Fibroblast of skin of abdomen (primary cell): ENCODE measurements at regions not wholly inside any gene's neighbourhood (a gene's known extent, or its start where the extent isn't known, plus 50 kb on each side); places are given as distances from the start of the nearest gene placed in this dataset.
"Not testable (repeated sequence)": the region's sequence is repeated elsewhere in the genome, so short reads cannot be mapped to it uniquely, and the experiment has no call there.

Experiments
- DNase-seq: peaks from one replicate; pipeline ENCODE4 v3.0.0-alpha.2; 2013

DNA sequence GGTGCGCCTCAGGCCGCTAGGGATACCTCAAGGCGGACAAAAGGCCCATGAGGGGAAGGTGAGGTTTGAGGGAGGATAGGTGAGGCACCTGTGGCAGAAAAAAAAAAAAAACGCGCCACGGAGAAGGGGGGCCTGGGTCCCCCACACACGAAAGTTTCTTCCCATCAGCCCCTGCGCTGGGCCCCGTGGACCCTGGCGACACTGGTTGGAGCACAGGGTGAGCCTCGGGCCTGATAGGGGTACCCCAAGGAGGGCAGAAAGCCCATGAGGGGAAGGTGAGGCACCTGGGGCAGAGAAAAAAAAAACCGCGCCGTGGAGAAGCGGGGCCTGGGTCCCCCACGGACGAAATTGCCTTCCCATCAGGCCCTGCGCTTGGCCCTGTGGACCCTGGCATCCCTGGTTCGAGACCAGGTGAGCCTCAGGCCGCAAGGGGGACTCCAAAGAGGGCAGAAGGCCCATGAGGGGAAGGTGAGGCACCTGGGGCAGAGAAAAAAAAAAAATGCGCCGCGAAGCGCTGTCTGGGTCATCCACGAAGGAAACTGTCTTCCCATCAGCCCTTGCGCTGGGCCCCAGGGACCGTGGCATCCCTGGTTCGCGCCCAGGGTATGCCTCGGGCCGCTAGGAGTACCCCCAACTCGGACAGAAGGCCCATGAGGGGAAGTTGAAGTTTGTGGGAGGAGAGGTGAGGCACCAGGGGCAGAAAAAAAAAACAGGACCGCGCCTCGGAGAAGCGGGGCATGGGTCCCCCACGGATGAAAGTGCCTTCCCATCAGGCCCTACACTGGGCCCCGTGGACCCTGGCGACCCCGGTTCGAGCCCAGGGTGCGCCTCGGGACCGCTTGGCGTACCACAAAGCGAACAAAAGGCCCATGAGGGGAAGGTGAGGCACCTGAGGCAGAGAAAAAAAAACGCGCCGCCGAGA lies 226.2 kb downstream of the CCDC74A start:
- no peak for DNase-seq

DNA sequence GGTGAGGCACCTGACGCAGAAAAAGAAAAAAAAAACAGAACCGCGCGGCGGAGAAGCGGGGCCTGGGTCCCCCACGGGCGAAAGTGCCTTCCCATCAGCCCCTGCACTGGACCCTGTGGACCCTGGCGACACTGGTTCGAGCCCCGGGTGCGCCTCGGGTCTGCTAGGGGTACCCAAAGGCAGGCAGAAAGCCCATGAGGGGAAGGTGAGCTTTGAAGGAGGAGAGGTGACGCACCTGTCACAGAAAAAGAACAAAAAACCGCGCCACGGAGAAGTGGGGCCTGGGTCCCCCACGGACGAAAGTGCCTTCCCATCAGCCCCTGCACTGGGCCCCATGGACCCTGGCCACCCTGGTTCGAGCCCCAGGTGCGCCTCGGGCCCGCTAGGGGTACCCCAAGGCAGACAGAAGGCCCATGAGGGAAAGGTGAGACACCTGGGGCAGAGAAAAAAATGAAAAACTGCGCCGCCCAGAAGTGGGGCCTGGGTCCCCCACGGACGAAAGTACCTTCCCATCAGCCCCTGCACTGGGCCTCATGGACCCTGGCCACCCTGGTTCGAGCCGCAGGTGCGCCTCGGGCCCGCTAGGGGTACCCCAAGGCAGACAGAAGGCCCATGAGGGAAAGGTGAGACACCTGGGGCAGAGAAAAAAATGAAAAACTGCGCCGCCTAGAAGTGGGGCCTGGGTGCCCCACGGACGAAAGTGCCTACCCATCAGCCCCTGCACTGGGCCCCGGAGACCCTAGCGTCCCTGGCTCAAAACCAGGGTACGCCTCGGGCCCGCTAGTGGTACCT lies 227.4 kb downstream of the CCDC74A start:
- DNase-seq, result no peak

DNA sequence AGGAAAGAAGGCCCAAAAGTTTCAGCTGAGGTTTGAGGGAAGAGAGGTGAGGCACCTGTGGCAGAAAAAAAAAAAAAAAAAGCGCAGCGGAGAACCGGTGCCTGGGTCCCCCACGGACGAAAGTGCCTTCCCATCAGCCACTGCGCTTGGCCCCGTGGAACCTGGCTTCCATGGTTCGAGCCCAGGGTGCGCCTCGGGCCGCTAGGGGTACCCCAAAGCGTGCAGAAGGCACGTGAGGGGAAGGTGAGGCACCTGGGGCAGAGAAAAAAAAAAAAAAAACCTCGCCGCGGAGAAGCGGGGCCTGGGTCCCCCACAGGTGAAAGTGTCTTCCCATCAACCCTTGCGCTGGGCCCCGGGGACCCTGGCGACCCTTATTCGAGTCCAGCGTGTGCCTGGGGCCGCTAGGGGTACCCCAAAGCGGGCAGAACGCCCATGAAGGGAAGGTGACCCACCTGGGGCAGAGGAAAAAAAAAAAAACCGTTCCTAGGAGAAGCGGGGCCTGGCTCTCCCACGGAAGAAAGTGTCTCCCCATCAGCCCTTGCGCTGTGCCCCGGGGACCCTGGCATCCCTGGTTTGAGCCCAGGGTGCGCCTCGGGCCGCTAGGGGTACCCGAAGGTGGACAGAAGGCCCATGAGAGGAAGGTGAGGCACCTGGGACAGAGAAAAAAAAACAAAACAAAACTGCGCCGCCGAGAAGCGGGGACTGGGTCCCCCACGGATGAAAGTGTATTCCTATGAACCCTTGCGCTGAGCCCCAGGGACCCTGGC lies 228.6 kb downstream of the CCDC74A start:
- DNase-seq, result no peak

DNA sequence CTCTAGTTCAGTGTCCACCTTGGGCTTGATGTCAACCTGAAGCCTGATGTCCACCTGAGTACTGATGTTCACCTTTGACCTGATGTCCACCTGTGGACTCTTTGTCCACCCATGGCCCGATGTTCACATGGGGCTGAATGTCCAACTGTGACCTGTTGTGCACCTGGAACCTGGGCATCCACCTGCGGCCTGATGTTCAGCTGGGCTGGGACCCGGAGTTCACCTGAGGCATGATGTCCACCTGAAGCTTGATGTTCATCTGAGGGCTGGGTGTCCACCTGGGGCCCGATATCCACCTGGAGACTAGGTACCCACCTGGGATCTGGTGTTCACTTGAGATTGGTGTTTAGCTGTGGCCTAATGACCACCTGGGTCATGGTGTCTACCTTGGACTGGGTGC lies 231.3 kb downstream of the CCDC74A start:
- DNase-seq, result not testable (repeated sequence)

DNA sequence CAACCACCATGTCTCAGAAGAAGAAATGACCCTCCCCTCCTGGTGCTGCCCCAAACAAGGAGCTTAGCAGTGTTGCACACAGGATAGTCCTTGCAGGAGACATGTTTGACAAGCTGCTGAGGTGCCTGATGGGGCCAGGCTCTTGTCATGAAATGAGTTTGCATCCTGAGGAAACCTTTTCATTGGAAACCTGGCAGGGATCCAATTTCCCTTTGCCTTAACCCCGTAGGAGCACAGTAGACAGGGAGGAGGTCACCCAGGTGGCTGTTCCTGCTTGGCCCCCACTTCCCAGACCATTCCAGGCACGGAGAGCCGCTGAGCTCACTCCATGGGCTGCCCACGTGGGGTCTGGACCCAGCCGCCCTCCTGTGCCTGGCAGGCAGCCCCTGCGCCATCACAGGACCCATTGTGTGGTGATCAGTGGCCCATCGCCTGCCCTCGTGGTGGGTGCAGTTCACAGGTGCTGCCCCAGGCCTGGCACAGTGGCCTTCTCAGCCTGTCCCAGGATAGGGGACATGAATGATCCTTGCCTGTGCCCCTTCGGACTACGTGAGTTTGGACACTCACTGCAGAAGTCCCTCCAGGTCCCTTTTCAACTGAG lies 247.4 kb downstream of the CCDC74A start:
- not testable (repeated sequence) for DNase-seq

DNA sequence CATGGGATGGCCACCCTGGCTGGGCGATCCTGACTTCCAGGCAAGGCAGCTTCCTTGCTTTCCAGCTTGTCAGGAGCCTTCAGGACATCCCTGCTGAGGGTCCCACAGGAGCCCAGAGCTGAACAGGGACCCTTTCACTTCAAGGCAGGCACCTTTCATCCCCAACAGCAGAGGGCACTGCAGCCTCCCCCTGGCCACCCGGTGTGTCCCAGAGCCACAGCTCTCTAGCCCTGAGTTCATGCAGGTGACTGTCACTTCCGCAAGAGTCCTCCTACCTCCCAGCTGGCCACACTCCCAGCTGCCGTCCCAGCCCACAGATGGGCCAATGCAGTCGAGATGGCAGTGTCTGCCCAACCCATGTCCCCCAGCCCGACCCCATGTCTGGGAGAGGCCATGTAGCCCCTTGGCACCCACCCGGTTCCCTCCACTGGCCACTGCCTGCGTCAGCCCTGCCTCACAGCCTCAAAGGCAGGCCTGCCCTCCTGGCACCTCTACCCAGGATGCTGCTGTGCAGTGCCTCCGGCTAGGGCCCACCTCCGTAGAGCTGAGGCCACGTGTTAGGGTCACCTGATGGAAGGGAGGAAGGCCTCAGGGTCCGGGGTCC lies 248.3 kb downstream of the CCDC74A start:
- not testable (repeated sequence) for DNase-seq

DNA sequence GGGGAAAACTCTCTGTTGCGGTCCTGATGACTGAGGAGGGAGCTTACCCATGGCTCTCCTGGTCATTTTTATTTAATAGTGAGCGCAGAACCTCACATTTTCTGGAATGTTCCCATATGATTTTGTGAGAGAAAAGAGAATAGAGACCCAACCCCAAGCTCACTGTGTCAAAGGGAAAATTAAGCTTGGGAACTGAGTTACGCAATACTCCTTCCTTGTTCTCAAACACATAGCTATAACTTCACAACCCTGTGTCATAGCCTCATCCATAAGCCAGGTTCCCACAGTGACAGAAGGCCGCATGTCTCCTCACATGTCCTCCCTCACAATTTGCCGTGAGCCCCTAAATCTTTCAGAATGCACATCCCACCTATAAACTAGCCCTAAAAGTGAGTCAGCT lies 252.8 kb downstream of the CCDC74A start:
- not testable (repeated sequence) for DNase-seq

DNA sequence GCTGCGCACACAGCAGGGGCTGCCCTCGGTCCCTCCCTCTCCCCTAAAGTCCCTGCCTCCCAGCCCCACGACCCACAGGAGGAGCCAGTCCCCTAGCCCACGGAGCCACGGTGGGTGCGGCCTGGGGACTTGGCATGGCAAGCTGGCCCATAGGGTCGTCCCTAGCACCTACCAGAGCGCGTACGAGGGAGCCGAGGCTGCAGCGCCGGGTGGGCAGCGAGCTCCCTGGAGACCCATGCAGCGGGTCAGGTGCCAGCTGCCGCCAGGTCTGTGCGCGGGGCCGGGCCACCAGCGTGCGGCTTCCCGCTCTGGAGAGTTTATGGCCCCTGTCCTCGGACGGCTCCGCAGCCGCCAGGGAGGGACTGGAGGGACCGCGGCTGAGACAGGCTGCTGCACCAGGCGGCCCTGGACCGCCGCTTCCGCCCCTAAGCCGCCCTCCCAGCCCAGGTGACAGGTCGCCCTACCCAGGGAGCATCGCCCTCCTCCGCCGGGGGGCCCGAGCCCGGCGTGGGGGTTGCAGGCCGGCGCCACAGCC lies 273.6 kb downstream of the CCDC74A start:
- no peak for DNase-seq

DNA sequence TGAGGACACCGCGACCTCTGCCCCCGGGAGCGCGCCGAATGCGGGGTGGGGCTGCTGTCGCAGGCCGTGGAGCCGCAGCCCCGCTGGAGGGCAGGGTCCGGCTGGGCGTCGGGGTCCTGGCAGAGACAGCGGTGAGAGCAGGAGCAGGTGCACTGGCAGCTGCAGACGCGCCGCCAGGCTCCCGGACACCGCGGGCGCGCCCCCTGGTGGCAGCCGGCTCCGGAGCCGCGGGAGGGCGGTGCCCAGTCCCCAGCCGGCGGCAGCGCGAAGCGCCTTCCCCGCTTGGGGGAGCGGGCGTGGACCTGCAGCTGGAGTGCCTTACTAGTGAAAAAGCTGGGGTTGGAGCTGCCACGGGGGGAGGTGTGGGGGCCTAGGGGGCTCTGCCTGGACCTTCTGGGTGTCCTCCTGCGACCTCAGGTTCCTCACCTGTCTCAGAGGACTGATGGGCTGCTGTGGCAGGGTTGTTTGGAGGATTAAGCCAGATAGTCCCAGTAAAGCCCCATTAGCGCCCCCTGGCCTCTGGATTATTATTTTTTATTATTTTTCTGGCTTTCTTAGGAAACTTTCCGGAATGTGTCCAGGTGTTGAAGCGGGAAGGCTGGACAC lies 274.2 kb downstream of the CCDC74A start:
- DNase-seq, result peak; percentile 47

DNA sequence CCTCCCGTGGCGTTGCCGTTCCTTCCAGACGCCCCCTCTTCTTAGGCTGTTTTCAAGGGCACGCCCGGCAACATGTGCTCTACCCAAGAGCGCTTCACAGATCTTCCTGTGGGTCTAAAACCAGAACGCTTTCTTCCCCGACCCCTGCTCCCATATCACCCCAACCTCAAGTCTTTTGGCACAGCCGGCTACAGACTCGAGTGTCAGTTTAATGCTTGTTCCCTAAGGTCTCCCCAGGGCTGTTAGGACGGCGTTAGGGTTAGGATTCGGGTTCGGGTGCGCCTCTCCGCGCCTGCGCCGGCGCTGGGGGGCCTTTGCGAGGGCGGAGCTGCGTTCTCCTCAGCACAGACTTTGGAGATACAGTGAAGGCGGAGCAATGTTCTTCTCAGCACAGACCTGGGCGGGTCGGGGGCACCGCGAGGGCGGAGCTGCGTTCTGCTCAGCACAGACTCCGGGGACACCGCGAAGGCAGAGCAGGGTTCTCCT lies 274.7 kb downstream of the CCDC74A start:
- peak; percentile 17 for DNase-seq

DNA sequence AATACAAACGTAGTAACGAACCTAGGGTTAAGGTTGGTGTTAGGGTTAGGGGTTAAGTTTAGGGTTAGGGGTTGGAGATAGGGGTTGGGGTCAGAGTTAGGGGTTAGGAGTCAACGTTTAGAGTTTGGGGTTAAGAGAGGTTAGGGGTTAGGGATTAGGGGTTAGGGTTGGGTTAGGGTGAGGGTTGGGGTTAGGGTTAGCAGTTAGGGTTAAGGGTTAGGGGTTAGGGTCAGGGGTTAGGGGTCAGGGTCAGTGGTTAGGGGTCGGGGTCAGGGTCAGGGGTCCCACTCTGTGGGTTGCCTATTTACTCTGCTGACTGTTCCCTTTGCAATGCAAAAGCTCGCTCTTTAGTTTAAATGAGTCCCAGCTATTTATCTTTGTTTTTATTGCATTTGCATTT lies 275.5 kb downstream of the CCDC74A start:
- not testable (repeated sequence) for DNase-seq

DNA sequence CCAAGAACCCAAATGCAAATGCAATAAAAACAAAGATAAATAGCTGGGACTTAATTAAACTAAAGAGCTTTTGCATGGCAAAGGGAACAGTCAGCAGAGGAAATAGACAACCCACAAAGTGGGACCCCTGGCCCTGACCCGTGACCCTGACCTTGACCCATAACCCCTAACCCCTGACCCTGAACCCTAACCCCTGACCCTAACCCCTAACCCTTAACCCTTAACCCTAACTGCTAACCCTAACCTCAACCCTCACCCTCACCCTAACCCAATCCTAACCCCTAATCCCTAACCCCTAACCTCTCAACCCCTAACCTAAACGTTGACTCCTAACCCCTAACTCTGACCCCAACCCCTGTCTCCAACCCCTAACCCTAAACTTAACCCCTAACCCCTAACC lies 284.9 kb downstream of the CCDC74A start:
- not testable (repeated sequence) for DNase-seq

DNA sequence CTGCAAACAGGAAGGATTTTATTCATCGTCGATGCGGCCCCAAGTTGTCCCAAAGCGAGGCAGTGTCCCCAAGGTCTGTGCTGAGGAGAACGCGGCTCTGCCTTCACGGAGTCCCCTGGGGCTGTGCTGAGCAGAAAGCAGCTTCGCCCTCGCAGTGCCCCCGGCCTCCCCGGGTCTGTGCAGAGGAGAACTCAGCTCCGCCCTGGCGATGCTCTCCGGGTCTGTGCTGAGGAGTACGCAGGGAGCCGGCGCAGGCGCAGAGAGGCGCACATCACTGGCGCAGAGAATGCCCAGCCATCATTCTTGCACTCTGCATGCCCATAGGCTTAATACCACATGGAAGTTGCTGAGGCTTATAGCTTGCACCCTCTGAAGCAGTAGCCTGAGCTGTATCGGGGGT lies 285.7 kb downstream of the CCDC74A start:
- DNase-seq, result not testable (repeated sequence)

DNA sequence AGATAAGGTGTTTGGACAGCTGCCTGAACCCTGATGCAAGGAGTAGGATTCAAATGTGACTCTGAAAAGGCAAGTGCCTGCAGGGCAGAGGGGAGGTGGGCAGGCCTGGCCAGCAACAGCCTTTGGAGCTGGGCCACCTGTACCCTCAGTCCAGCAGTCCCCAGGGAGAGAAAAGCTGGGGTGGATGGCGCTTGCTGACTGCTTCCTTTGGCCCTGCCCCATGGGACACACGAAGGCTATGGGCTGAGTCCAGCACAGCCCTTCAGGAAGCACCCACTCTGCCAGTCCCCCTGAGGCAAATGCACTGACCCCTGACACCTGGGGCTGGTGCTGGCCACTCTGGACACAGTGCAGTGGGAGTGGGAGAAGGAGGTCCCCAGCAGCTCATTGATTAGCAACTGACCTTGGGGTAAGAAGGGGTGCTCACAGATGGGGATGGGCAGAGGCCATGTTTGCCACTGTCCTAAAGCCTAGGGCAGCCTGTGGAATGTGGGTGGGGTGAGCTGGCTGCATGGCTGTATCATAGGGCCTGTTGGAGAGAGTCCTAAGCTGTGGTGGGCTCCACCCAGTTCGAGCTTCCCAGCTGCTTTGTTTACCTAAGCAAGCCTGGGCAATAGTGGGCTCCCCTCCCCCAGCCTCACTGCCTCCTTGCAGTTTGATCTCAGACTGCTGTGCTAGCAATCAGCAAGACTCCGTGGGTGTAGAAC lies 290.7 kb downstream of the CCDC74A start:
- DNase-seq, result not testable (repeated sequence)

DNA sequence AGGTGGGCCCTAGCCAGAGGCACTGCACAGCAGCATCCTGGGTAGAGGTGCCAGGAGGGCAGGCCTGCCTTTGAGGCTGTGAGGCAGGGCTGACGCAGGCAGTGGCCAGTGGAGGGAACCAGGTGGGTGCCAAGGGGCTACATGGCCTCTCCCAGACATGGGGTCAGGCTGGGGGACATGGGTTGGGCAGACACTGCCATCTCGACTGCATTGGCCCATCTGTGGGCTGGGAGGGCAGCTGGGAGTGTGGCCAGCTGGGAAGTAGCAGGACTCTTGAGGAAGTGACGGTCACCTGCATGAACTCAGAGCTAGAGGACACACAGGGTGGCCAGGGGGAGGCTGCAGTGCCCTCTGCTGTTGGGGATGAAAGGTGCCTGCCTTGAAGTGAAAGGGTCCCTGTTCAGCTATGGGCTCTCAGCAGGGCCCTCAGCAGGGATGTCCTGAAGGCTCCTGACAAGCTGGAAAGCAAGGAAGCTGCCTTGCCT lies 294.6 kb downstream of the CCDC74A start:
- not testable (repeated sequence) for DNase-seq

DNA sequence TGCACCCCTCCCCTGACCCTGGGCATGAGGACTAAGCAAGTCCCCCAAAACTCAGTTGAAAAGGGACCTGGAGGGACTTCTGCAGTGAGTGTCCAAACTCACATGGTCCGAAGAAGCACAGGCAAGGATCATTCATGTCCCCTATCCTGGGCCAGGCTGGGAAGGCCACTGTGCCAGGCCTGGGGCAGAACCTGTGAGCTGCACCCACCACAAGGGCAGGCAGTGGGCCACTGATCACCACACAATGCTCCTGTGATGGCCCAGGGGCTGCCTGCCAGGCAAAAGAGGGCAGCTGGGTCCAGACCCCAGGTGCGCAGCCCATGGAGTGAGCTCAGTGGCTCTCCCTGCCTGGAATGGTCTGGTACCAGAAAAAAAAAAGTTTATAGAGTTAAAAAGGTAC lies 295.4 kb downstream of the CCDC74A start:
- not testable (repeated sequence) for DNase-seq

DNA sequence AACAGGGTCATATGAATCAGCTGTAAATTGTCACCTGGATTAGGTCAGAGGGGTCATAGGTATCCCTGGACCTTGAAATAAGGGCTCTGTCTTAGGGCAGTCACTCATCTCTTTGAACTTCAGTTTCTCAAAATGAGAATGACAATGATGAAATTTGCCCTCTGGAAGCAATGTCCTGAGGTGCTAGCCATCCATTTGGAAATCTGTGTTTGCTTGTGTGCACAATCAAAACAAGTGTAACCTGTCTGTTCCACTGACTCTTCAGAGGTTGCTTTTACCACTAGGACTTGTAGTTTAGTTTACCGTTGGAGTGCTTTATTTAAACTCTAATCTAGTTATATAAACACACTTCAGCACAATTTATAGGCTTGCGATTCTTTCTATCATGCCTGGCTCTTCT lies 297.3 kb downstream of the CCDC74A start:
- DNase-seq, result not testable (repeated sequence)

DNA sequence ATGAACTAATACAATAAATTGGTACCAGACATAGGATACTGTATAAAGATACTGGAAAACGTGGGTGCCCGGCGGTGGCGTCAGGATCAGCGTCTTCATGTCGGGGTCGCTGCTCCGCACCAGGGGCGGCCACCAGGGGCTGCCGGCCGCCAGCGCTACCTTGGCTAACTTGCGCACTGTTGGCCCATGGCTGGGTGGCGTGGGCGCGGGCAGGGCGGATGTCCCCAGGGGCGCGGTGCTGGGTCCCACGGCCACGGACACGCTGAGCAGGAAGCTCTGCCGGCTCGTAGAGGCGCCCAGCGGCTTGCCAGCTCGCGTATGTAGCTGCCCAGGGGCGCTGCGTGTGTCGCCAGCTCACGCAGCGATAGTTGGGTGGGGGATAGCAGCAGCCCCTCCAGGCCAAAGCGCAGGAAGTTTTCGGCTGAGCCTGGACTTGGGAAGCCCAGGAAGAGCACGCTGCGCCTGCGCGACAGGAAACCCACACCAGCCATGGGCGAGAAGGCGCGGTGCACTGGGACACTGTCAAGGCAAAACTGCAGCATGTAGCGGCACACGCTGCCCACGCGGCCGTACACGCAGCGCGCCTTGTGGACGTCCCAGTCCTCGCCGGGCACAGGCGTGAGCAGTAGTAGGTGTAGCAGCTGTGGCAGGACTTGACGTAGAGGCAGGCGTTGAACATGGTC lies 299.9 kb downstream of the CCDC74A start:
- DNase-seq, result no peak

DNA sequence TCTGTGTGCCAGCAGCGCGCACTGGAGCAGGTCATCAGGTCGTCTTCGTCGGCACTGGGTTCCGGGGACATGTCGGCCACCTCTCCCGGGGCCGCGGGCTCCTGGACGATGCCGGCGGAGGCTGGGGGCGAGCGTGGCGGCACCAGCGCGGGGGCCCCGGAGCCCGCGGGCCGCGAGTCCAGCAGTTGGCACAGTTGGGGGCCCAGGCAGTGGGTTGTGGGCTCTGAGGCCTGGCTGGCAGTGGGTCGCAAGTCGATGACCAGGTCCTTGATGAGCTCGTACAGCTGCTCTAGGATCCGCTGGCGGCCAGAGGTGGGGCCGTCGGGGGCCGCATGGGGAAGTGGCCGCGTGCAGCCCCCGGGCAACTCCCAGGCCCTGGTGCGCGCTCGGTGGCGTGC lies 300.5 kb downstream of the CCDC74A start:
- no peak for DNase-seq
